GM10266 (cell line): ENCODE measurements at regions not wholly inside any gene's neighbourhood (a gene's known extent, or its start where the extent isn't known, plus 50 kb on each side); places are given as distances from the start of the nearest gene placed in this dataset.

Experiments
- DNase-seq: peaks from one replicate; pipeline ENCODE4 v3.0.0; 2012; ENCODE audit errors: extremely low spot score
- CTCF ChIP-seq: IDR thresholded peaks from 2 replicates; pipeline ENCODE4 v1.5.1; 2012; ENCODE audit warnings: mild to moderate bottlenecking, low read depth; ENCODE audit not compliant: control insufficient read depth, insufficient read depth; ENCODE audit errors: missing control alignments

- no peak for DNase-seq
- TF ChIP-seq CTCF = no peak
These were observed 199.7 kb downstream of the CRLF2 start for GRCh38 chrX:1012678-1013300.

GRCh38 chrX:1011691-1012283 lies 200.7 kb downstream of the CRLF2 start:
- no peak for DNase-seq
- TF ChIP-seq CTCF = no peak

GRCh38 chrX:1009771-1010170 lies 202.7 kb downstream of the CRLF2 start:
- TF ChIP-seq CTCF = no peak
- DNase-seq = no peak

- TF ChIP-seq CTCF = no peak
- DNase-seq = no peak
These were observed 206.2 kb downstream of the CRLF2 start for GRCh38 chrX:1006156-1006730.

- TF ChIP-seq CTCF = no peak
- no peak for DNase-seq
These were observed 209.8 kb downstream of the CRLF2 start for GRCh38 chrX:1002611-1003010.

- DNase-seq = peak; percentile 19
- no peak for TF ChIP-seq CTCF
These were observed 214.8 kb downstream of the CRLF2 start for GRCh38 chrX:997631-998137.

- no peak for DNase-seq
- no peak for TF ChIP-seq CTCF
These were observed 217.7 kb downstream of the CRLF2 start for GRCh38 chrX:994780-995179.
